Uterus (tissue), 2 donors: ENCODE measurements at regions not wholly inside any gene's neighbourhood (a gene's known extent, or its start where the extent isn't known, plus 50 kb on each side); places are given as distances from the start of the nearest gene placed in this dataset.

Source experiments
- CTCF ChIP-seq, 4 experiments: fragments of 200-600 bp in 2 of 4; fragments of 450-650 bp in 2 of 4; sonication (generic) in 2 of 4; IDR thresholded peaks; one replicate each; pipeline ENCODE4 v1.5.1; 2016 to 2019; ENCODE audit warnings: antibody characterized with exemption in 4 of 4, mild to moderate bottlenecking in 2 of 4, moderate library complexity in 1 of 4
- POLR2A ChIP-seq, 2 donors: fragments of 450-650 bp; IDR thresholded peaks; one replicate each; pipeline ENCODE4 v1.6.1; 2016; ENCODE audit warnings: antibody characterized with exemption in 2 of 2, mild to moderate bottlenecking in 1 of 2, moderate library complexity in 1 of 2

GRCh38 chr6:147693181-147693580 lies 184.7 kb downstream of the SAMD5 start:
- no peak for TF ChIP-seq CTCF (IDR thresholded peaks at IDR 0.05)
- no peak for TF ChIP-seq POLR2A (IDR thresholded peaks at IDR 0.05)
